Psoas muscle (tissue), 7 donors: ENCODE measurements at regions not wholly inside any gene's neighbourhood (a gene's known extent, or its start where the extent isn't known, plus 50 kb on each side); places are given as distances from the start of the nearest gene placed in this dataset.

Experiments
- ATAC-seq, 4 donors: fragments of 200-7000 bp; cut with Tn5 transposase; one replicate each; pipeline ENCODE4 v1.9.1; 2020; ENCODE audit warnings: moderate library complexity in 3 of 4, mild to moderate bottlenecking in 2 of 4
- DNase-seq, 2 donors: peaks; one replicate each; pipeline ENCODE4 v3.0.0-alpha.2; 2020
- H3K27ac ChIP-seq: fragments of 200-600 bp; one replicate; pipeline ENCODE4 v1.8.0; 2022
- H3K27me3 ChIP-seq, 3 donors: fragments of 200-600 bp in 1 of 3; one replicate each; pipeline versions ENCODE4 v1.6.1 to v1.8.0; 2013 to 2022; ENCODE audit warnings: low read length in 2 of 3, mild to moderate bottlenecking in 2 of 3, moderate library complexity in 1 of 3; ENCODE audit not compliant: insufficient read depth in 3 of 3
- H3K36me3 ChIP-seq, 2 donors: fragments of 200-600 bp in 1 of 2; one replicate each; pipeline versions ENCODE4 v1.6.1 to v1.8.0; 2013 to 2022; ENCODE audit warnings: low read depth in 1 of 2, mild to moderate bottlenecking in 1 of 2, moderate library complexity in 1 of 2; ENCODE audit not compliant: insufficient read depth in 1 of 2
- H3K4me1 ChIP-seq: fragments of 200-600 bp; one replicate; pipeline ENCODE4 v1.8.0; 2022
- H3K4me3 ChIP-seq: fragments of 200-600 bp; one replicate; pipeline ENCODE4 v1.8.0; 2022; ENCODE audit warnings: mild to moderate bottlenecking
- H3K9me3 ChIP-seq: fragments of 200-600 bp; one replicate; pipeline ENCODE4 v1.8.0; 2022
- WGBS, 3 donors: extraction: QIAGEN DNeasy Blood & Tissue Kit; methylation state at CpG; one replicate each; pipeline versions ENCODE4 v1.1.6 to v1.1.7; 2013; 5-methylcytosine and 5-hydroxymethylcytosine counted together
- intact Hi-C, 2 donors: fragments of 100-400 bp; cut with DNase I; formaldehyde crosslinking; loops; one replicate each; pipeline versions ENCODE4 v1.11.0 to v1.14.2; 2022
- TF ChIP-seq, protein P1 (sequence below): fragments of 200-600 bp; IDR thresholded peaks from one replicate; pipeline ENCODE4 v1.8.0; 2022; ENCODE audit warnings: antibody characterized with exemption
- donor health status: healthy with polysubstance abuse.
- donor health status: DM: no; HTN: no; CAD: no; lungs with moderate emphysema.
- donor health status: Bipolar disorder and iron deficiency.
- donor health status: healthy.
- donor health status: DM: yes; HTN: yes; CAD: no.
- donor health status: DM: no; HTN: no; CAD: no.
- donor health status: DM: yes; HTN: yes; CAD: no.

DNA sequence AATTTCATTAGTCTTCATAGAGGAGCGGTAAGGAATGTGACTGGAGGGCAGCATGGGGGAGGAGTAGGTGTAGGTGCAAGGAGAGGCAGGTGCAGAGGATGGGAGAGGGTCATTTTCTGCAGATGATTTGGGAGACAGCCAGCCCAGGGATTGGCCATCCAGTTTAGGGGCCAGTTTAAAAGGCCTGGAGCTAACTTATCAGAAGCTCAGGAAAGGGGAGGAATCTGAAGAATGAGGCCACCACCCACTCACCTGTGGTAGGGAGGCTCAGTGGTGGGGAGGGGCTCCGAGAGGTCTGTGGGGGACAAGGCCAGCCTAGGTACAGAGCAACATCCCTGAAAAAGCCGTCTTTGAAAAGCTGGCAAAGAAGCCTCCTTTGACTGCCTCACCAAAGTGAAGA is 110.8 kb upstream of the TMEM45B start:
- Histone ChIP-seq H3K27me3 (peaks cover 0 to 3% (median 0%) of the 10 kb centered on the region in 3 donors), H3K4me1 (no peaks in the 10 kb centered on the region), H3K4me3 (no peak overlapping the region), H3K9me3 (no peaks in the 10 kb centered on the region), H3K27ac (no peak overlapping the region), H3K36me3 (no peaks in the 10 kb centered on the region)
- ATAC-seq (no peak), DNase-seq (no peak)
- TF ChIP-seq, protein P1, sequence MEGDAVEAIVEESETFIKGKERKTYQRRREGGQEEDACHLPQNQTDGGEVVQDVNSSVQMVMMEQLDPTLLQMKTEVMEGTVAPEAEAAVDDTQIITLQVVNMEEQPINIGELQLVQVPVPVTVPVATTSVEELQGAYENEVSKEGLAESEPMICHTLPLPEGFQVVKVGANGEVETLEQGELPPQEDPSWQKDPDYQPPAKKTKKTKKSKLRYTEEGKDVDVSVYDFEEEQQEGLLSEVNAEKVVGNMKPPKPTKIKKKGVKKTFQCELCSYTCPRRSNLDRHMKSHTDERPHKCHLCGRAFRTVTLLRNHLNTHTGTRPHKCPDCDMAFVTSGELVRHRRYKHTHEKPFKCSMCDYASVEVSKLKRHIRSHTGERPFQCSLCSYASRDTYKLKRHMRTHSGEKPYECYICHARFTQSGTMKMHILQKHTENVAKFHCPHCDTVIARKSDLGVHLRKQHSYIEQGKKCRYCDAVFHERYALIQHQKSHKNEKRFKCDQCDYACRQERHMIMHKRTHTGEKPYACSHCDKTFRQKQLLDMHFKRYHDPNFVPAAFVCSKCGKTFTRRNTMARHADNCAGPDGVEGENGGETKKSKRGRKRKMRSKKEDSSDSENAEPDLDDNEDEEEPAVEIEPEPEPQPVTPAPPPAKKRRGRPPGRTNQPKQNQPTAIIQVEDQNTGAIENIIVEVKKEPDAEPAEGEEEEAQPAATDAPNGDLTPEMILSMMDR: no peak
- intact Hi-C loops: no loop called here
- 87 to 91% (median 88%) methylated on average over 3 of the region's 3 CpGs for WGBS, 3 donors

DNA sequence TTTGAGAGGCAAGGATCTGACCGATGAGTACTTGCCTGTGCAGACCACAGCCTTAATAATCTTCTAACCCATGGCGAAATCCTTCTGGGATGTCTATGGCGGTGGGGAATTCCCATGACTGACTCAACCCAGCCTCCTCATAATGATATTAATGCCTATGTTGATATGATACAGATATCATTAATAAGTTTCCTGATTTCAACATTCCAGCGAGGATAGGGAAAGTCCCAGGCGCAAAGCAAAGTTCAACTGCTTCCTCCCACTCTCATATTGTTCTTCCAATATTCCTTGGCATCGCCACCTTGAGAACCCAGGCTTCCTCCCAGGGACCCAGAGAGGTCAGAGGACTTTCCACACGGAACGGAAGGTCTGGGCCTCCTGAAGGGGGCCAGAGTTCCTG is 110.3 kb upstream of the TMEM45B start:
- intact Hi-C loops: no loop called here
- Histone ChIP-seq H3K27me3 (peaks cover 0 to 7% (median 0%) of the 10 kb centered on the region in 3 donors), H3K36me3 (no peaks in the 10 kb centered on the region), H3K9me3 (no peaks in the 10 kb centered on the region), H3K4me3 (no peak overlapping the region), H3K27ac (no peak overlapping the region), H3K4me1 (no peaks in the 10 kb centered on the region)
- 80 to 82% (median 82%) methylated on average over 8 of the region's 8 CpGs for WGBS, 3 donors
- TF ChIP-seq, protein P1: no peak
- DNase-seq: no peak
- no peak for ATAC-seq

DNA sequence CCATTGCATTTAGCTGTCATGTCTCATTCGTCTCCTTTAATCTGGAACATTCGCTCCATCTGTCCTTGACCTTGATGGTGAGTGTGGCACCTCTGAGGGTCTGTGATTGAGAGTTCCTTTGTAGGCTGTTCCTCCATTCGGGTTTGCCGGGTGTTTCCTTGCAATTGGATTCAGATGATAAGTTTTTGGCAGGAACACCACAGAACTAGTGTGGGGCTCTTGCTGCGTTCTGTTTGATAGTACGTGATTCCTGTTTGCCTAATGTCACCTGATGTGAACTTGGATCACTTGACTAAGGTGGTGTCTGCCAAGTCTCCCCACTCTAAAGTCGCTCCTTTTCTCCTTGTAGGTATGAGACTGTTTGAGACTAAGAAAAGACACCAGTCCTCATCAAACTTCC is 109.7 kb upstream of the TMEM45B start:
- H3K4me3 ChIP-seq: no peak overlapping the region
- H3K9me3 ChIP-seq: no peaks in the 10 kb centered on the region
- TF ChIP-seq, protein P1: no peak
- H3K4me1 ChIP-seq: no peaks in the 10 kb centered on the region
- H3K36me3 ChIP-seq: no peaks in the 10 kb centered on the region
- no peak for ATAC-seq
- H3K27ac ChIP-seq: no peak overlapping the region
- H3K27me3 ChIP-seq: peaks cover 0 to 7% (median 0%) of the 10 kb centered on the region in 3 donors
- intact Hi-C loops: no loop called here
- WGBS, 3 donors: 55 to 82% (median 65%) methylated on average over 7 of the region's 7 CpGs
- DNase-seq: no peak

DNA sequence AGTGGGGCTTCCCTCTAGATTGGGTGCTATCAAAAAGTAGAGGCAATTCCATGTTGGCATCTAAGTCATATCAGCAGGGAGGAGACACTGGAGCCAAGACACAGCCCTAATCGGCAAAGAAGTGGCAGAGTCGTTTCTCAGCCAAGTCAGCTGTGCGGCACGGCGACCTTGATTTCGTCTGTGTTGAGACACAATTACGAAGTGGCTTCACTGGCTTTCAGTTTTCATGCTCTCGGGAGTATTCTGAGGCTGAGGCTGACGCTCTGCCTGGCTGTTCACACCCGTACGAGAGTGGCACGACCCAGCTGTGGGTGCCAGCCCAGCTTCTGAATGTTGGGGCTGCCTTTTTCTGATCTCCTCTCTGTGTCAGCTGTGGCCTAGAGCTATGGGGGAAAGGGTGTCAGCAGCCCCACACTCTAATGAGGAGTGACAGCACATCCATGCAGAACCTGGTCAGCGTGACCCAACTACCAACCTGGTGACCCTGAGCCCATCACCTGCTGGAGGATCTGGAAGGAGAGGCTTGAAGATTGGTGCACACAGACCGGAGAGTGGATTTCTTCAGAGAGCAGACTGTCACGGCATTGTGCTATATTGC is 105.7 kb upstream of the TMEM45B start:
- intact Hi-C loops: no loop called here
- Histone ChIP-seq H3K27ac (no peak overlapping the region), H3K9me3 (no peaks in the 10 kb centered on the region), H3K4me3 (no peak overlapping the region), H3K36me3 (no peaks in the 10 kb centered on the region), H3K27me3 (peaks cover 0 to 7% (median 0%) of the 10 kb centered on the region in 3 donors), H3K4me1 (no peaks in the 10 kb centered on the region)
- DNase-seq: no peak
- WGBS, 3 donors: 39 to 46% (median 41%) methylated on average over 15 of the region's 15 CpGs
- ATAC-seq: no peak
- TF ChIP-seq, protein P1: no peak

- no peak for DNase-seq
- no peaks in the 10 kb centered on the region for H3K36me3 ChIP-seq
- peaks cover 0 to 7% (median 0%) of the 10 kb centered on the region in 3 donors for H3K27me3 ChIP-seq
- no peak for ATAC-seq
- no peak overlapping the region for H3K27ac ChIP-seq
- no peaks in the 10 kb centered on the region for H3K4me1 ChIP-seq
- H3K9me3 ChIP-seq: no peaks in the 10 kb centered on the region
- no peak overlapping the region for H3K4me3 ChIP-seq
- TF ChIP-seq, protein P1: no peak
- intact Hi-C loops: no loop called here
- 70 to 81% (median 77%) methylated on average over 2 of the region's 2 CpGs for WGBS, 3 donors
Observed at GRCh38 chr11:129710423-129710822, 105.2 kb upstream of the TMEM45B start.
